ENCODE measurements at regions not wholly inside any gene's neighbourhood (a gene's known extent, or its start where the extent isn't known, plus 50 kb on each side); places are given as distances from the start of the nearest gene placed in this dataset.

DNA sequence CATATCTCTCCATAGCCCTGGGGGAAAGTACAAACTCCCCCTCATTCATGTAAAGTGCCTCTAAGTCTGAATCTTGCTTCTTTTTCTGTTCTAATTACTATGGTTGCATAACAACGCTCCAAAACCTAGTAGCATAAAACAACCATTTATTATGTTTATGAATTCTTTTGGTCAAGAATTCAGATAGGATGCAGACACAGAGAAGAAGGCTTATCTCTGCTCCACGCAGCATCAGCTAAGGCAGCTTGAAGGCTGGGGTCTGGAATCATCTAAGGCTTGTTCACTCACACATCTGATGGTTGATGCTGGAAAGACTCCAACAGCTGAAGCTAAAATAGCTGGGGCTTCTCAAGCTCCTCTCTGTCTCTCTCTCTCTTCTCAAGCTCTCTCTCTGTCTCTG, 564.5 kb downstream of the ZNF674 start:
- TF ChIP-seq, protein P1, sequence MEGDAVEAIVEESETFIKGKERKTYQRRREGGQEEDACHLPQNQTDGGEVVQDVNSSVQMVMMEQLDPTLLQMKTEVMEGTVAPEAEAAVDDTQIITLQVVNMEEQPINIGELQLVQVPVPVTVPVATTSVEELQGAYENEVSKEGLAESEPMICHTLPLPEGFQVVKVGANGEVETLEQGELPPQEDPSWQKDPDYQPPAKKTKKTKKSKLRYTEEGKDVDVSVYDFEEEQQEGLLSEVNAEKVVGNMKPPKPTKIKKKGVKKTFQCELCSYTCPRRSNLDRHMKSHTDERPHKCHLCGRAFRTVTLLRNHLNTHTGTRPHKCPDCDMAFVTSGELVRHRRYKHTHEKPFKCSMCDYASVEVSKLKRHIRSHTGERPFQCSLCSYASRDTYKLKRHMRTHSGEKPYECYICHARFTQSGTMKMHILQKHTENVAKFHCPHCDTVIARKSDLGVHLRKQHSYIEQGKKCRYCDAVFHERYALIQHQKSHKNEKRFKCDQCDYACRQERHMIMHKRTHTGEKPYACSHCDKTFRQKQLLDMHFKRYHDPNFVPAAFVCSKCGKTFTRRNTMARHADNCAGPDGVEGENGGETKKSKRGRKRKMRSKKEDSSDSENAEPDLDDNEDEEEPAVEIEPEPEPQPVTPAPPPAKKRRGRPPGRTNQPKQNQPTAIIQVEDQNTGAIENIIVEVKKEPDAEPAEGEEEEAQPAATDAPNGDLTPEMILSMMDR (IDR thresholded peaks at IDR 0.05), result no peak
- TF ChIP-seq, protein P2, sequence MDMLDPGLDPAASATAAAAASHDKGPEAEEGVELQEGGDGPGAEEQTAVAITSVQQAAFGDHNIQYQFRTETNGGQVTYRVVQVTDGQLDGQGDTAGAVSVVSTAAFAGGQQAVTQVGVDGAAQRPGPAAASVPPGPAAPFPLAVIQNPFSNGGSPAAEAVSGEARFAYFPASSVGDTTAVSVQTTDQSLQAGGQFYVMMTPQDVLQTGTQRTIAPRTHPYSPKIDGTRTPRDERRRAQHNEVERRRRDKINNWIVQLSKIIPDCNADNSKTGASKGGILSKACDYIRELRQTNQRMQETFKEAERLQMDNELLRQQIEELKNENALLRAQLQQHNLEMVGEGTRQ (IDR thresholded peaks at IDR 0.05), result no peak
- TF ChIP-seq, protein P3, sequence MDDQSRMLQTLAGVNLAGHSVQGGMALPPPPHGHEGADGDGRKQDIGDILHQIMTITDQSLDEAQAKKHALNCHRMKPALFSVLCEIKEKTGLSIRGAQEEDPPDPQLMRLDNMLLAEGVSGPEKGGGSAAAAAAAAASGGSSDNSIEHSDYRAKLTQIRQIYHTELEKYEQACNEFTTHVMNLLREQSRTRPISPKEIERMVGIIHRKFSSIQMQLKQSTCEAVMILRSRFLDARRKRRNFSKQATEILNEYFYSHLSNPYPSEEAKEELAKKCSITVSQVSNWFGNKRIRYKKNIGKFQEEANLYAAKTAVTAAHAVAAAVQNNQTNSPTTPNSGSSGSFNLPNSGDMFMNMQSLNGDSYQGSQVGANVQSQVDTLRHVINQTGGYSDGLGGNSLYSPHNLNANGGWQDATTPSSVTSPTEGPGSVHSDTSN (IDR thresholded peaks at IDR 0.05), result no peak
- TF ChIP-seq POLR2AphosphoS2 (conservative IDR thresholded peaks at IDR 0.05; ENCODE audit: low read length) (no peak), CBX8 (IDR thresholded peaks at IDR 0.05) (no peak)
